HT-29 (cell line): ENCODE measurements at regions not wholly inside any gene's neighbourhood (a gene's known extent, or its start where the extent isn't known, plus 50 kb on each side); places are given as distances from the start of the nearest gene placed in this dataset.
"Not testable (repeated sequence)": the region's sequence is repeated elsewhere in the genome, so short reads cannot be mapped to it uniquely, and the experiment has no call there.

Source experiments
- DNase-seq: peaks from one replicate; pipeline ENCODE4 v3.0.0-alpha.2; 2015; ENCODE audit warnings: low spot score

DNA sequence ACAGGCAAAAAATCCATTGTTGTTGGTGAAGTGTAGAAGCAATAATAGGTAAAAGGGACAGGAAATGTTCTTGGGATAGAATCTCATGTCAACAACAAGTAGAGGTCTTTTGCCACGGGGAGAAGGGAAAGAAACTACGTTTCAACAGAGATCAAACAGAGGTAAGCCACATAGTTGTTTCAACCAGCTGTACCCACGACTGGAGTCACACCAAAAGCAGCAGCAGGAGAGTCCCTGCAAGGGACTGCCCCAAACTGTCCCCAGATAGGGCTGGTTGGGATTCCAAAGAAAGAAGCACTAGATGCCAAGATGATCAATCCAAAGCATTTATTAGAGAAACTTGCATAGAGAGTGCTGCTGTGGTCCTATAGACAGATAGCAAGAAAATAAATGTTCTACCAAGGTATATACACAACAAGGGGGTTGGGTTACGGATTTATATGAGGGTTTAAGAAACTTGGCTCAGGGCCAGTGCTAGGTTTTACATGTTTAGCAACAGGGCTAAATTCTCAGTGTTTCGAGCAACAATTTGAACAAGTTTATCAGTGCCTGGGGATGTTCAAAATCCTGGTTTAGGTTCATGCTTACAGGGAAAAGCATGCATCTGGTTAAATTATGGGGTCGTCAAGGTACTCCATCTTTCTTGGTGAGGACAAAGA lies 466.5 kb downstream of the MMUT start:
- no peak for DNase-seq

DNA sequence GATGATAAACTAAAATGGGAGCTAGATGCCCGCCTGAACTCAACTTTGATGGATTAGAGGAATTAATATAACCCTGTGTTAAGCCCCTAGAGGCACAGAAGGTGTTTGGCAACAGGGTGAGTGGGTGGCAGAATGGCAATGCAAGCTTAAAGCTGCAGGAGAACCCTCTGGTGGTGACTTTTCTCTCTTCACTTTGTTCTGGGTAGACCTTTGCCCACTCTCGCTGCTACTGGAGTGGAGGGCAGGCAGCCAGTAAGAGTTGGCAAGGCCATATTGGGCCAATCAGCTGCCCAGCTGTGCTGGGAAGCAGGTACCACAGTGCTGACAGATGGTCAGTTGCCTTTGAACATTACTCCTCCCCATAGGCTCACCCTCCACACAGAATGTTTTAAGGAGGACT lies 468.2 kb downstream of the MMUT start:
- peak; percentile 18 for DNase-seq

DNA sequence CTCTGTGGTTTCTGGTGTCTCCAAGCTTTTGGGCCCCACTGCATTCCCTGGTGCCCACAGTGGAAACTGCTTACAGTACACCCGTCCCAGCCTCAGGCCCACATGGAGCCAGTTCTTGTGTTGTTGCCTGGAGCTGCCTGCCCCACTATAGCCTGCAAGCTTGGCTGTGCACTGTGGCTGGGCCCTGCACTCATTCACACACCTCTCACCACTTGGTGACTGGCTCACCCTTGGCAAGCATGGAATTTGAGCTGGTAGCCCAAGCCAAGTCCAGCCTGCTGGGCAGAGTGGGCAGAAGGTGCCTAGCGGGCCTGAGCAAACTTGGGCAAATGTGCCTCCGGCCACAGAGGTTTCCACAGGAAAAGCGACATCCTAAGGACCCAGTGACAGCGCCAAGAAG lies 472.3 kb downstream of the MMUT start:
- no peak for DNase-seq

DNA sequence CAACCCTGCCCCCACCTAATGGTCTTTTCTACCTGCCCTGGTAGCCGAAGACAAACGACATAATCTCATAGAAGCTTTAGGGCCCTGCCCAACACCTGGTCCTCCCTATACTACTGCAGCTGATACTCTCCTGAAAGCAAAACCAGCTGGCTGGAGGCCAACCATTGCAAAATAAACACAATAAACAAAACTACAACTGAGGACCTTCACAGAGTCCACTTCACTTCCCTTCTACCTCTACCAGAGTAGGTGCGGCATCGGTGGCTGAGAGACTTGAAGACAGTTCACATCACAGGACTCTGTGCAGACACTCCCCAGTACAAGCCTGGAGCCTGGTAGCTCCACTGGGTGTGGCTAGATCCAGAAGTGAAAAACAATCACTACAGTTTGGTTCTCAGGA lies 476.2 kb downstream of the MMUT start:
- DNase-seq = no peak

DNA sequence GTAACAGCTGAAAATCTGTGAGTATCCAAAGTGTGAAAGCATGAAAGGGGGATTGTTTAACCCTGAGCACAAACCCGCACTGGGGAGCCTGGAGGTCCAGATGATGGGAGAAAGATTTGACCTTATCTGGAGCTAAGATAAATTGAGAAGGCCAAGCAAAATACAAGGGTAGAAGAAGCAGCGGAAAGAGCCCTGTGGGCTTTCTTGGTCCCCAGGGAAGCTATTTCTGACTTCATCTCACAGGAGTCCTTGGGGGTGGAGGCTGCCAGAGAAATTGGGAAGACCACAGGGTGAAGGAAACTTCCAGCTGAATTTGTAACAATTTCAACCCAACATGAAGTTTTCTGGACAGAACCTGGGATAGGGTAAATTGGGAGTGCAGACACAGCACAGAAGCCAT lies 476.9 kb downstream of the MMUT start:
- no peak for DNase-seq

DNA sequence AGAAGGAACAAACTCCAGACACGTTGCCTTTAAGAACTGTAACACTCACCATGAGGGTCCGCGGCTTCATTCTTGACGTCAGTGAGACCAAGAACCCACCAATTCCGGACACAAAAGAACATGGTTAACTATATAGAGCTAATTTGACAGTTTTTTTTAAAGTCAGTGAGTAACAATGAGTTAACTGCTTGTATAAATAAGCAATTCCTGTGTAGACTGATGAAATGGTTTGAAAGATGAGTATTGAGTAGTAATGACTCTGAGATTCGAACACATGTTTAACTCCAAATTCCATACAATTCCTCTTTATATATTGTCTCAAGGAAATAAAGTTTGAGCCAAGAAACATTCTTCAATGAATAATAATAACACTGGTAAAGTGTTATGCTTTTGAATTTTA lies 478.0 kb downstream of the MMUT start:
- DNase-seq = no peak

DNA sequence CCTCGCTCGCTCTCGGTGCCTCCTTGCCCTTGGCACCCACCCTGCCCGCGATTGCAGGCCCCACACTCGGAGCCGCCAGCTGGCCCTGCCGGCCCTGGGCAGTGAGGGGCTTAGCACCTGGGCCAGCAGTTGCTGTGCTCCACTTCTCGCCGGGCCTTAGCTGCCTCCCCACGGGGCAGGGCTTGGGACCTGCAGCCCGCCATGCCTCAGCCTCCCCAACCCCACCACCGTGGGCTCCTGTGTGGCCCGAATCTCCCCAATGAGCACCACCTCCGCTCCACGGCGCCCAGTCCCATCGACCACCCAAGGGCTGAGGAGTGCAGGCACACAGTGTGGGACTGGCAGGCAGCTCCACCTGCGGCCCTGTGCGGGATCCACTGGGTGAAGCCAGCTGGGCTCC lies 479.1 kb downstream of the MMUT start:
- not testable (repeated sequence) for DNase-seq

GRCh38 chr6:48983377-48983776 lies 479.7 kb downstream of the MMUT start:
- DNase-seq = no peak

DNA sequence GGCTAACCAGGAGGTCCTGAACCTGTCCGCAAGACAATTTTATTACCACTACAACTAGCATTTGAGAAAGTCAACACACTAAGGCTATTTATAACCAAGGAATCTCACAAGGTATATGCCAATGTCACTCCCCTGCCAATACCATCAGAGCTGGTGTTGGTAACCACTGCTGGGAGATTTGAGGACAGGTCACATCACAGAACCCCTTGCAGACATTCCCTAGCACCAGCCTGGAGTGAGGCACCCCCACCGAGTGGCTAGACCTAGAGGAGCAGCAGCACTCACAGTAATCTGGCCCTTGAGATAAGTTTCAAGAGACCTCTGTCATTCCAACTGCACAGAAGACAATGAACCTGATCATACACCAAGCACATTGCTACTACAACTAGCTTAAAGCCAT lies 483.2 kb downstream of the MMUT start:
- no peak for DNase-seq

DNA sequence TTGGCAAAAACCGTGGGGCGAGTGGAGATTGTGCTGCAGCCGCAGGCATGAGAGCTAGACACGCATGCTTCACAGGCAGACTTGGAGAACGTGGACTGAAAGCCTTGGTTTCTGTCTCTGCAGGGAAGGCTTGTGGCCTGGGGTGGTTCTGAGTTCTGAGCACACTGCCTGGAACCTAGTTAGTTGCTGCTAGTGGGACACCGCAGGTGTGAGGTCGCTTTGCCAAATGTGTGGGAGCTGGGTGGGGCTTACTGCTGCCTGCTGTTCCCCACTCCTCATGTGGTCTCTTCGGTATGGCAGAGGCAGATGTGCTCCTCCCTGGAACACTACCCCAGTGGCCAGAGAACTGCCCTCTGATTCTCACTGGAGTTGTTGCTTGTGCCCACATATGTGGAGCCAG lies 484.0 kb downstream of the MMUT start:
- no peak for DNase-seq

GRCh38 chr6:48978016-48978415 lies 485.0 kb downstream of the MMUT start:
- no peak for DNase-seq

GRCh38 chr6:48977573-48977972 lies 485.5 kb downstream of the MMUT start:
- DNase-seq = no peak

DNA sequence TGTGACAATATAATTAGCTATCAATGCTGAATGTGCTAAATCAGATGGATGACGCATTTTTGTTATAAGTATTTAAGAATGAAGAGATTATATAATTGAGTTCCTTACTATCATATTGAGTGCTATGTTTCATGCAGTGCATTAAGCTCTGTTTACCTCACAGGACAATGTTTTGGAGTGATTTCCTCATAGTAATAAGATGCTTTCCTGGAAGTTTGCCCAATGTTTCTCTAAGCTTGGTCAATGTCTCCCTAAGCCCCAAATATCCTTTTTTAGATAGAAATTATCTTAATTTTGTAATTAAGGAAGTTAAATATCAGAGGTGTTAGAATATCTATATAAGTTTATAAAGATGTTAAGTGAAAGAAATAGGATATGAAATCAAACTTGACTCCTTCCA lies 489.6 kb downstream of the MMUT start:
- no peak for DNase-seq

DNA sequence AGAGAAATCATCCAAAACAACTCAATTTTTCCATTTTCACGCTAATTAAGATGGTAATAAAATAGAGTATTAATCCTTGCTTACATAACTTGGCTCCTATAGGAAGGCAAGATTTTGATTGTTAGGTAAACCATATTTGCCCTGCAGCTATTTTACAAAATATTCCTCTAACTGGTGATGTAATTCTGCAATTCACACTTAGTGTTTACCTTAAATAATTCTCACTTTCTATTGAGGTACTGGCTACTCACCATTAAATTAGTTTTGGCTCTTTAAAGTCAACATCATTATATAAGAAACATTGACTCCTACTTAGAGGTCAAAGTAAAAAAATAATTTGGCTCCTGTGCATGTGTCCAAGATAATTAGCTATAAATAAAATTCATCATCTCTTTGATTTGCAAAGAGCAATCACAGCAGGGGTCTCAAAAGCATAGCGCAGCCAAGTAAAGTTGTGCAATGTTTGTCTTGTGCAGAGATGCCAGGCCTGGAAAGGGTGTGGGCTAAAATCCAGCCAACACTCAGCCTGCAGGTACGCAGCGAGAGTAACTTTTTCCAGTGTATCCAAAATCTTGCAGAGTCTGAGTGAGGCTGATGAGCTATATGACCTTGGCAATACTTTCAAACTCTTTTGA lies 501.2 kb downstream of the MMUT start:
- no peak for DNase-seq

GRCh38 chr6:48959251-48960060 lies 503.6 kb downstream of the MMUT start:
- no peak for DNase-seq

DNA sequence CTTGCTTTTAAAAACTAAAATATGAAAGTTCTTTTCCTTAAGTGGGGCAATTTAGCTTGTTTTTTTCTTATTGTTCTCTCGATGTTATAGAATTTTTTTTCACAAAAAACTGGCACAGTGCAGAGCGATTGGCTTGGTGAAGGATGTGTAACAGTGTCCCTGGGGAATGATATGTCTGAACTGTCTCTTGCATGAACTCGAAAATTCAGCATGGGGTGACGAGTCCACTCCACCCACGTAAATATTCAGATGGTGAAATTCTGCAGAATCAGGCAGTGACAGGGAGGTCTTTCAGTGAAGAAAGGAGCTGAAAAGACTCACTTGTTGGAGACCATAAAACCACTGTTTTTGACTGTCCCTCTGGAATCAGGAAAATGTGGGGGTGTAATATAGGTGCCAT lies 505.3 kb downstream of the MMUT start:
- DNase-seq = no peak

DNA sequence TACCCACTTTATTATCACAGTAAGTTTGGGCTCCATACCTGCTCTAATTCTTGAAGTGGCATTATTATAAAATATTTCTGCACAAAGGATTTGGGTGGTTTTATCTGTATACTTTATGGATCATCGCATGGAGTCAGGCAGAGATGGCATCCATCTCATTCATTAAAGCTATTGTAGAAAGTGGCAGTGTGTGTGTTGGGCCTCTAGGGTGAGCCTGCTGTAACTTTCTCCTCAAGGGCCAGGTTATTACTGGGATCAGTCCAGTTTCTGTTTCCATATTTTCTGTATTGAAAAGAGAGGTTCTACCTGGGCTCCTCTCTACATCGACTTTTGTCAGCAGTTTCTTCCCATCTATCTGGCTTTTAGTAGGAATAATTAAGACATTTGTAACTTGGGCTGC lies 511.1 kb downstream of the MMUT start:
- DNase-seq = no peak

- peak; percentile 53 for DNase-seq
Measured at GRCh38 chr6:48944276-48944675, 518.8 kb downstream of the MMUT start.

DNA sequence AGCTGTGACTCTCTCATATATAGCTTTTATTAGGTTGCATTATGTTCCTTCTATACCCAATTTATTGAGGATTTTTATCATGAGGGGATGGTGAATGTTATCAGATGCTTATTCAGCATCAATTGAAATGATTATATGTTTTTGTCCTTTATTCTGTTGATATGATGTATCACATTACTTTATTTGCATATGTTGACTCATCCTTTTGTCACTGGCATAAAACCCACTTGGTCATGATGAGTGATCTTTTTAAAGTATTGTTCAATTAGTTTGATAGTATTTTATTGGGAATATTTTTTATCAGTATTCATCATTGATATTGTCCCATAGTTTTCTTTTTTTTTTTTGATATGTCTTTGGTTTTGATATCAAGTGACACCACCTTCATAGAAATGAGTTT lies 529.9 kb downstream of the MMUT start:
- no peak for DNase-seq

DNA sequence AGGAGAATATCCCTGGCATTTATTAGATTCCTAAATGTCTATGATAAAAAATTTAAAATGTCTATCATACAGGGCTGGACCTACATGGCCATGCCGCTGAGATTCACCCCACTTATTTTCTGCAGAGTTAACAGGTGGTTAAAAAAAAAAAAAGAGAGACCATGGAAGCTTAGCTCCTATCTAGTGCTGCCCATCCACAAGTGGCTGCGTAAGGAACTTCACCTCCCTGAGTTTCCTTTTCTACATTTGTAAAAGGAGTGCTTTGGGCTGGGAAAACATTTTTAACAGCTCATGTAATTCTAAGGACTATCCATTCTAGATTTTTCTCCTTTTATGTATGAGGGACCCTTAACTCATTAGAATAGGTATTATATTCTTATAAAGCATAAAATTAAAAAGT lies 534.1 kb downstream of the MMUT start:
- DNase-seq = peak; percentile 4

- no peak for DNase-seq
Measured at GRCh38 chr6:48922837-48923236, 540.2 kb downstream of the MMUT start.

DNA sequence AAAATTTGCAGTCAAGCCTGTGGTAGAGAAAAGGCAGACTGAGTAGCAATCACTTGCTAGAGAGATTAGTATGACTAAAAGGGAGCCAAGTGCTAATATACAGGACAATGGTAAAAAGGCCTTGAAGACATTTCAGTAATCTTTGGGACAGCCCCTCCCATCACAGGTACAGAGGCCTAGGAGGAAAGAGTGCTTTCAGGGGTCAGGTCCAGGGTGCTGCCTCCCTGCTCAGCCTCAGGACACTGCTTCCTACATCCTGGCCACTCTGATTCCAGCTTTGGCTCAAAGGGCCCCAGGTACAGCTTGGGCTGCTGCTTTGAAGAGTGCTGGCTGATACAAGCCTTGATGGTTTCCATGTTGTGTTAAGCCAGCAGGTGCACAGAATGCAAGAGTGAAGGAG lies 543.5 kb downstream of the MMUT start:
- DNase-seq = no peak

DNA sequence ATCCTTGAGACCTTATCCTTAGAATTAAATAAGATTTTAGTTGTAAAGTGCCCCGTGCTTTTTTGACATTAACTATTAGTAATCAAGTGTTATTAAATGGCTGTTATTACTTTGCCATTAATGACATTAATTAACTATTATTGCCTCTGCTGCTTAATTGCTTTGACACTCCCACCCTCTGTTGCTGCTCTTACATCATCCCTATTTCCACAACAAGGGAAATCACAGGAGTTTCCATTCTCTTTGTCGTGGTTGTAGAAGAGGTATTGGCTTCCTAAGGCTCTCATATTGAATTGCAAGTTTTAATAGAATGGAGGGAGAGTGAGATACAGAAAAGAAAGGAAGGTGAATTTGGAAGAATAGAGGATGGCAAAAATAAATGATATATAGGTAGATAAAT lies 545.8 kb downstream of the MMUT start:
- DNase-seq = no peak
